ENCODE measurements at regions not wholly inside any gene's neighbourhood (a gene's known extent, or its start where the extent isn't known, plus 50 kb on each side); places are given as distances from the start of the nearest gene placed in this dataset.

DNA sequence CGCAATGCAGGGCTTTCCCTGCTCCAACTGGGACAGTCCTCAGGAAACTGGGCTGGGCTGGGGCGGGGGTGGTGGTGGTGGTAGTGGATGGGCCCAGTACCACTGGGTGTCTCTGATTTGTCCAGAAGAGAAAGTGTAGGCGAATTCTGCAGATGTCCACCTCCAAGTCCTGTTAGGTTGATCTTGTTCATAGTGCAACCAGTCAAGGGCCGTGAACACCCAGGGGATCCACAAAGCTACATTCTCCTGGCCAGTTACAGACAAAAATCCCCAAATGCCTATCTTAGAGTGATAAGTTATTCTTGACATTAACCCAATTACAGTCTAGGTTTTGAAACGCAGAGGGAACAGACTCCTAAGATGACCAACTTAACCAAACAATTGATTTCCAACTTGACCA is 97.5 kb upstream of the SHB start:
- TF ChIP-seq, protein P1, sequence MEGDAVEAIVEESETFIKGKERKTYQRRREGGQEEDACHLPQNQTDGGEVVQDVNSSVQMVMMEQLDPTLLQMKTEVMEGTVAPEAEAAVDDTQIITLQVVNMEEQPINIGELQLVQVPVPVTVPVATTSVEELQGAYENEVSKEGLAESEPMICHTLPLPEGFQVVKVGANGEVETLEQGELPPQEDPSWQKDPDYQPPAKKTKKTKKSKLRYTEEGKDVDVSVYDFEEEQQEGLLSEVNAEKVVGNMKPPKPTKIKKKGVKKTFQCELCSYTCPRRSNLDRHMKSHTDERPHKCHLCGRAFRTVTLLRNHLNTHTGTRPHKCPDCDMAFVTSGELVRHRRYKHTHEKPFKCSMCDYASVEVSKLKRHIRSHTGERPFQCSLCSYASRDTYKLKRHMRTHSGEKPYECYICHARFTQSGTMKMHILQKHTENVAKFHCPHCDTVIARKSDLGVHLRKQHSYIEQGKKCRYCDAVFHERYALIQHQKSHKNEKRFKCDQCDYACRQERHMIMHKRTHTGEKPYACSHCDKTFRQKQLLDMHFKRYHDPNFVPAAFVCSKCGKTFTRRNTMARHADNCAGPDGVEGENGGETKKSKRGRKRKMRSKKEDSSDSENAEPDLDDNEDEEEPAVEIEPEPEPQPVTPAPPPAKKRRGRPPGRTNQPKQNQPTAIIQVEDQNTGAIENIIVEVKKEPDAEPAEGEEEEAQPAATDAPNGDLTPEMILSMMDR (IDR thresholded peaks at IDR 0.05 in 8 of 11, conservative IDR thresholded peaks at IDR 0.05 in 3 of 11): no peak
- TF ChIP-seq POLR2A (IDR thresholded peaks at IDR 0.05): no peak

Measured in spleen (tissue), 7 donors.